ENCODE measurements at regions not wholly inside any gene's neighbourhood (a gene's known extent, or its start where the extent isn't known, plus 50 kb on each side); places are given as distances from the start of the nearest gene placed in this dataset.

GRCh38 chr7:42457663-42458062 is 220.7 kb upstream of the GLI3 start:
- TF ChIP-seq, protein P1, sequence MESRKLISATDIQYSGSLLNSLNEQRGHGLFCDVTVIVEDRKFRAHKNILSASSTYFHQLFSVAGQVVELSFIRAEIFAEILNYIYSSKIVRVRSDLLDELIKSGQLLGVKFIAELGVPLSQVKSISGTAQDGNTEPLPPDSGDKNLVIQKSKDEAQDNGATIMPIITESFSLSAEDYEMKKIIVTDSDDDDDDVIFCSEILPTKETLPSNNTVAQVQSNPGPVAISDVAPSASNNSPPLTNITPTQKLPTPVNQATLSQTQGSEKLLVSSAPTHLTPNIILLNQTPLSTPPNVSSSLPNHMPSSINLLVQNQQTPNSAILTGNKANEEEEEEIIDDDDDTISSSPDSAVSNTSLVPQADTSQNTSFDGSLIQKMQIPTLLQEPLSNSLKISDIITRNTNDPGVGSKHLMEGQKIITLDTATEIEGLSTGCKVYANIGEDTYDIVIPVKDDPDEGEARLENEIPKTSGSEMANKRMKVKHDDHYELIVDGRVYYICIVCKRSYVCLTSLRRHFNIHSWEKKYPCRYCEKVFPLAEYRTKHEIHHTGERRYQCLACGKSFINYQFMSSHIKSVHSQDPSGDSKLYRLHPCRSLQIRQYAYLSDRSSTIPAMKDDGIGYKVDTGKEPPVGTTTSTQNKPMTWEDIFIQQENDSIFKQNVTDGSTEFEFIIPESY (IDR thresholded peaks at IDR 0.05; ENCODE audit: extremely low read depth, insufficient replicate concordance, low read length): no peak
- TF ChIP-seq, protein P2, sequence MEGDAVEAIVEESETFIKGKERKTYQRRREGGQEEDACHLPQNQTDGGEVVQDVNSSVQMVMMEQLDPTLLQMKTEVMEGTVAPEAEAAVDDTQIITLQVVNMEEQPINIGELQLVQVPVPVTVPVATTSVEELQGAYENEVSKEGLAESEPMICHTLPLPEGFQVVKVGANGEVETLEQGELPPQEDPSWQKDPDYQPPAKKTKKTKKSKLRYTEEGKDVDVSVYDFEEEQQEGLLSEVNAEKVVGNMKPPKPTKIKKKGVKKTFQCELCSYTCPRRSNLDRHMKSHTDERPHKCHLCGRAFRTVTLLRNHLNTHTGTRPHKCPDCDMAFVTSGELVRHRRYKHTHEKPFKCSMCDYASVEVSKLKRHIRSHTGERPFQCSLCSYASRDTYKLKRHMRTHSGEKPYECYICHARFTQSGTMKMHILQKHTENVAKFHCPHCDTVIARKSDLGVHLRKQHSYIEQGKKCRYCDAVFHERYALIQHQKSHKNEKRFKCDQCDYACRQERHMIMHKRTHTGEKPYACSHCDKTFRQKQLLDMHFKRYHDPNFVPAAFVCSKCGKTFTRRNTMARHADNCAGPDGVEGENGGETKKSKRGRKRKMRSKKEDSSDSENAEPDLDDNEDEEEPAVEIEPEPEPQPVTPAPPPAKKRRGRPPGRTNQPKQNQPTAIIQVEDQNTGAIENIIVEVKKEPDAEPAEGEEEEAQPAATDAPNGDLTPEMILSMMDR (IDR thresholded peaks at IDR 0.05 in 2 of 3, conservative IDR thresholded peaks at IDR 0.05 in 1 of 3; ENCODE audit: borderline replicate concordance in 1 of 3, insufficient read depth in 1 of 3, low read depth in 2 of 3, low read length in 2 of 3): no peak
- TF ChIP-seq SP1 (IDR thresholded peaks at IDR 0.05; ENCODE audit: low read depth) (no peak), MAX (IDR thresholded peaks at IDR 0.05) (no peak), POLR2A (IDR thresholded peaks at IDR 0.05; ENCODE audit: borderline replicate concordance, extremely low read depth, insufficient read depth, insufficient read length) (no peak), JUND (IDR thresholded peaks at IDR 0.05) (no peak), TCF7L2 (IDR thresholded peaks at IDR 0.05; ENCODE audit: borderline replicate concordance, extremely low read depth, insufficient read depth, insufficient read length) (no peak)
- TF ChIP-seq, protein P3, sequence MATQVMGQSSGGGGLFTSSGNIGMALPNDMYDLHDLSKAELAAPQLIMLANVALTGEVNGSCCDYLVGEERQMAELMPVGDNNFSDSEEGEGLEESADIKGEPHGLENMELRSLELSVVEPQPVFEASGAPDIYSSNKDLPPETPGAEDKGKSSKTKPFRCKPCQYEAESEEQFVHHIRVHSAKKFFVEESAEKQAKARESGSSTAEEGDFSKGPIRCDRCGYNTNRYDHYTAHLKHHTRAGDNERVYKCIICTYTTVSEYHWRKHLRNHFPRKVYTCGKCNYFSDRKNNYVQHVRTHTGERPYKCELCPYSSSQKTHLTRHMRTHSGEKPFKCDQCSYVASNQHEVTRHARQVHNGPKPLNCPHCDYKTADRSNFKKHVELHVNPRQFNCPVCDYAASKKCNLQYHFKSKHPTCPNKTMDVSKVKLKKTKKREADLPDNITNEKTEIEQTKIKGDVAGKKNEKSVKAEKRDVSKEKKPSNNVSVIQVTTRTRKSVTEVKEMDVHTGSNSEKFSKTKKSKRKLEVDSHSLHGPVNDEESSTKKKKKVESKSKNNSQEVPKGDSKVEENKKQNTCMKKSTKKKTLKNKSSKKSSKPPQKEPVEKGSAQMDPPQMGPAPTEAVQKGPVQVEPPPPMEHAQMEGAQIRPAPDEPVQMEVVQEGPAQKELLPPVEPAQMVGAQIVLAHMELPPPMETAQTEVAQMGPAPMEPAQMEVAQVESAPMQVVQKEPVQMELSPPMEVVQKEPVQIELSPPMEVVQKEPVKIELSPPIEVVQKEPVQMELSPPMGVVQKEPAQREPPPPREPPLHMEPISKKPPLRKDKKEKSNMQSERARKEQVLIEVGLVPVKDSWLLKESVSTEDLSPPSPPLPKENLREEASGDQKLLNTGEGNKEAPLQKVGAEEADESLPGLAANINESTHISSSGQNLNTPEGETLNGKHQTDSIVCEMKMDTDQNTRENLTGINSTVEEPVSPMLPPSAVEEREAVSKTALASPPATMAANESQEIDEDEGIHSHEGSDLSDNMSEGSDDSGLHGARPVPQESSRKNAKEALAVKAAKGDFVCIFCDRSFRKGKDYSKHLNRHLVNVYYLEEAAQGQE (IDR thresholded peaks at IDR 0.05; ENCODE audit: low read depth): no peak
